Cerebellar cortex (tissue), 1 donor: ENCODE measurements at regions not wholly inside any gene's neighbourhood (a gene's known extent, or its start where the extent isn't known, plus 50 kb on each side); places are given as distances from the start of the nearest gene placed in this dataset.

Source experiments
- DNase-seq: peaks from one replicate; pipeline ENCODE4 v3.0.0-alpha.2; 2015; ENCODE audit warnings: low spot score

DNA sequence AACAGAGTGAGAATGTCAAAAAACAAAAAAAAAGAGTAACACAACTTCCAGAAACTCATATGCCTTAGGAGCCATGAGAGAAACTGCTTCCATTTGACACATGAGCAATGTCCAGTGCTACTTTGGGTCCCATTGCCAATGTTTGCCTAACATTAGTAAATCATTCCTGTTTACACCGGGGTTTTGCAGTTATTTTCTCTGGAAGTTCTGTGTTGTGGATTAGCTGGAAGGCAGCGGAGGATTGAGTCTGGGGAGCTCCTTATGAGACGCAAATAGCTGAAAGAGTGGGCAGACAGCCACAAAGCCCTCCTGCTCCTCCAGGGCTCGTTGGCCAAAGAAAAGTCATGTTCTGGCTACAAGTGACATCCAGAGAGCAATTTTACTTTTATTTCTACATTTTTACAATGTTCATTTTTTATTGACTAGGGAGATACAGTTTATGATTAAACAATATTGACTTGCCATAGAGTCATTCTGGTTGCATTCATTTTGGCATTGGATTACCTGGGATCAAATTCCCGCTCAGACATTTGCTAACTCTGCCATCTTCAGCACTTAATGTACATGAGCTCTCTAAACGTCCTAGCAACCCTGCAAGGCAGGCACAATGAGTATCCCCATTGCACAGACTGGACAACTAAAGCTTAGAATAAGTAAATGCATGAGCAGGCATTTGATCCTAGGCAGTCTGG lies 66.4 kb upstream of the GALNT2 start:
- no peak for DNase-seq

DNA sequence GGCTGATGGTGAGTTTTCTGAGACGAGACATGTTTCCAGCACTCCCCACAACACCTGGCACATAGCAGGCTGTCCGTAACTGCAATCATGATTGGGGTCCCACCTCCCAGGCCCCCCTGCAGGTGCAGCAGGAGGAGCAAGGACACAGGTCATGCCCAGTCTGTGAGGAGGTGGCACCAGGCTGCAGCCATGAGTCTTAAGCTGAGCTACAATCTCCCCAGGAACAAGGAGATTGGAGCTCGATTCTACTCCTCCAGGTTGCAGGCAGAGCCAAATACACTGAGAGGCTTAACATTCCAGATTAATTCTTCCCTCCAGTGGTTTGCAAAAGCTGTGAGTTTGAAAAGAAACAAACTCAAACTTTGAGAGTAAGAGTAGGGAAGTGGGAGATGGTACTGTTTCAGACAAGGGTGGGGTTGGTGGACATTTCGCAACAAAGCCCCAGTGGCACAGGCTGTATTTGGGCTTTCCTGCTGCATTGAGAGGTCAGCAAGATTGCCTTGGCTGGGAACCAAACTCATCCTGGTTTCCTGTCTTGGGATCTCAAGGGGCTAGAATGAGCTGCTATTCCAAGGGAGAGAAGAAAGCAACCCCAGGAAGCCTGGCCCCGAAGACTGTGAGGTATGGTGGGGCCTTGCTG lies 64.8 kb upstream of the GALNT2 start:
- no peak for DNase-seq

DNA sequence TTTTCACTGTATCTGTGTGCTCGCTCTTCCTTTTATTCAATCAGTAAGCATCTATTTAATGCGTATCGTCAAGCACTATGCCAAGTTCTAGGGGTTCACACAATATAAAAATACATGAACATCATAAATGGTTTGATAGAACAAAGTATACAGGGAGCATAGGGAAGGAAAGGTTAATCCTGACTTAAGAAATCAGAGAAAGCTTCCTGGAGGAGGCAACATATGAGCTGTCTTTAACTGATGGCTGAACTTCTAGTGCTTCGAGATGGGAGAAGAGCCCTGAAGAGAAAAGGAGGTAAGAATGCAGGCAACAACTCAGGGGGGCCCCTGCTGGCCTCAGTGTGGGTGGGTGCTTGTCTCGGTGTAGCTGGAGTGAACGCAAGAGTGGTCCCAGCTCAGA lies 63.6 kb upstream of the GALNT2 start:
- DNase-seq = no peak

DNA sequence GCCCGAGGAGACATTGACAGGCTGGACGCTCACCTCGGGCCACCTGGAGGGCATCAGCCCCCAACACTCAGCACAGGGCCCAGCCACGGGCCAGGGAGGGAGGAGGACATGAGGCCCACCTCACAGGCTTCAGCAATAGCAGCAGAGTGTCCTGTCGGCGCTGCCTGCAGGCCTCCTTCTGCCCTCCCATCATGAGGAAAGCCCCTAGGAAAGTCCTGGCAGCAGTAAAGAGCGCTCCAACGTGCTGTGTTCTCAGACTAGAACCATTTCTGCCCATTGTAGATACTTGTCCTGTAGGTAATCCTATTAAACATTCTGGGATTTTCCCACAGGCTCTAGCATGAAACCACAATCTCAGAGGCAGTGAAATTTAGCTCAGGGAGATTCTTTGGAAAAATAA lies 62.0 kb upstream of the GALNT2 start:
- no peak for DNase-seq

DNA sequence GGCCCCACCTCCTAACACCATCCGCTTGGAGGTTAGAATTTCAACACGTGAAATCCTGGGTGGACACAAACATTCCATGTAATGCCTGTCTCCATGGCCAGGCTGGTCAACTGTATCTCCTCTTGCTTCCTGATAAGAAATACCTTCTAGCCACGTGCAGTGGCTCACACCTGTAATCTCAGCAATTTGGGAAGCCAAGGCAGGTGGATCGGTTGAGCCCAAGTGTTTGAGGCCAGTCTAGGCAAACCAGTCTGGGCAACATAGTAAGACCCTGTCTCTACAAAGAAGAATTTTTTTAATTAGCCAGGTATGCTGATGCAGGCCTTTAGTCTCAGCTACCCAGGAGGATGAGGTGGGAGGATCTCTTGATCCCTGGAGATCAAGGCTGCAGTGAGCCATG lies 58.3 kb upstream of the GALNT2 start:
- DNase-seq = no peak

DNA sequence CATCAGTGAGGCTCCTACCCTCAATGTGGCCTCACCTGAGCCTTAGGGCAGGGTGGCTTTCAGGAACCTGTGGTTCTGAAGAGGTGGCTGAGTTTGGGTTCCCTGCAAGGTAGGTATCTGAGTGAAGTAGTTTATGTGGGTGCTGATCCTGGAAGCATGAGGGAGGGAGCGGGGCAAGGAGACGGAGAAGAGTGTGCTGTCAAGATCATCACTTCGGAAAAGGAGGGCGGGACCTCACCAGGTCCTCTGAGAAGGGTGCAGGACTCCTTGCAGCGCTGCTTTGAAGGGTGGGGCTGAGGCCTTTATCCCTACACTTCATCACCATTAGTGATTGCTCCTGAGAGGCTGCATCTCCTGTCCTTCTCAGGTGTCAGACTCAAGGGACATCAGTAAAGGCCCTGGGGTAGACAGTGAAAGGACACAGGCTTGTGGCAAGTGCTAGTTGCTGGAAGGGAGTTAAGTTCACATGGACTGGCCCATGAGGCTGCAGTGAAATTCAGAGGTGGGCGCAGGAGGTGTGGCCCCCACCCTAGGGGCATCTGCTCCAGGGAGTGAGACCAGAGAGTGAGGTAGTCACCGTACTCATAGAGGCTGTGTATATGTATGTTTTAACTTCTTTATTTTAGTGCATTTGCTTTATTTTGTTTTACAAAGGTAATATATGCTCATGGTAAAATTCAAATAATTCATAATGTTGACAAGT lies 57.3 kb upstream of the GALNT2 start:
- no peak for DNase-seq

DNA sequence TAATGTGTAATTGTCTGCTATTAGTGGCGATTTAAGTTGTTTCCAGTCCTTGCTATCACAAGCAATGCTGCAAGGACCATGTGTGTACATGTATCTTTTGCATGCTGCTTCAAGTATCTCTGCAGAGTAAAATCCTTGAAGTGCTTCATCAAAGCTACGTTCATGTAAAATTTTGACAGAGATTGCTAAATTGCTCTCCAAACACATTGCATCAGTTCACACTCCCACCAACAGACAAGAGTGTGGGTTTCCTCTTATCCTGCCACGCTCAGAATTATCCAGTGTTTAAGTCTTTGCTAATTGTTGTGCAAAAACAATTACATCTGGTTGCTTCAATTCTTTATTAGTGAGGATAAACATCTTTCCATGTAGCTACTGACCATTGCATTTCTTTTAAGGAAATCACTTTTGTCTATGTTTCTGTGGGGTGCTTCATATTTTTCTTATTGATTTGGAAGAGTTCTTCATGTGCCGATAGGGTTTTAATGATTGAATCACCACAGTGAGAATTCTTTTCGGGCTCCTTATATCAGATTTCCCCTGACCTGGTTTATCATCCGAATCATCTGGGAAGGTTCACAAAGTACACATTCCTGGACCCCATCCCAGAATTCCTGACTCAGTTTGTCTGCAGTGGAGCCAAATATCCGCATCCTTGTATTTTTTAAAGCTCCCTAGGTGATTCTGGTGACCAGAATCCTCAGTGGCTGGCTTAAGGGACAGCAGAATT lies 56.3 kb upstream of the GALNT2 start:
- no peak for DNase-seq

DNA sequence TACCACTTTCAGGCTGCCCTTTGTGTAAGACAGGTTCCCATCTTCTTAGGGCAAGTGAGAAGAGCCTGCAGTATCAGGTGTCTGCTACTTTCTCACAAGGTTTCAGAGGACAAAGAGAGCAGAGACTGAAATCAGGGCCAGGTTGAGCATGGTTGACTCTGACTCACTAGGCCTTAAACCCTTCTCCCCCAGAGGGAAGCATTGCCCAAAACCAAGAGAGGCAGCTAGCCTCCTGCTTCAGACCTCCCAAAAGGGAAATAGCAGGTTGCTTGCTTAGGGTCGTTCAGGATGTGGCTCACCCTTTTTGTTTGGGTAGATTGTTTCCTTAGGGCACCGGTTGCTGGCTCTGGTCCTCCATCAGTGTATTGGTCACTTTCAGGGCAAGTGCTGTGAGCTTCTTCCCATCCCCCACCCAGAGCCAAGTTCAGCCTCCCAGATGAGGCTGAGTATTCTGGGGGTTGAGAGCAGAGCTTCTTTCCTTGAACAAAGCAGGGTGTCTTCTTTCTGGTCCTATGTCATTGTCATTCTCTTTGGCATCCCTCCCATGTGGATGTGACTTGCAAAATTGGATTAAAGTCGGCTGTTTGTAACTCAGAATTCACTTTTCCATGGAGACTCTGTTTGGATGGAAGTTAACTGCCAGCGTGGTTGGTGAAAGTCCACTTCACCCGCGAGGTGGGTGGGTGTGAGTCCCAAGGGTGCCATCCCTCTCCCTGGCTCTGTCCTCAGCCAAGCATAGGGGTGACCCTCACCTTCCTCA lies 55.5 kb upstream of the GALNT2 start:
- no peak for DNase-seq

DNA sequence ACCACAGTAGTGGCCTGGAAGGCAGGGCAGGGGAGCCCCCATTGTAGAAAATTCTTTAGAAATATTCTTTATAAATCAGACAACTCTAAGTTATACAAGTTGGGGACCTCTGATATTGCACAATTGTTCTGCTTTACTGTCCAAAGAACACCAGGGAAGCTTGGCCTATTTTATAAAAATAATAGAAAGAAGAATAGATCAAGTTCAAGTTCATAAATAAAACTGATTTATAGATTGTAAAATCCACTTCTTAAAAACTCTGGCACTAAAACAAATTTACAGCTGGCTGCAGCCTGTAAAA lies 55.0 kb upstream of the GALNT2 start:
- no peak for DNase-seq

DNA sequence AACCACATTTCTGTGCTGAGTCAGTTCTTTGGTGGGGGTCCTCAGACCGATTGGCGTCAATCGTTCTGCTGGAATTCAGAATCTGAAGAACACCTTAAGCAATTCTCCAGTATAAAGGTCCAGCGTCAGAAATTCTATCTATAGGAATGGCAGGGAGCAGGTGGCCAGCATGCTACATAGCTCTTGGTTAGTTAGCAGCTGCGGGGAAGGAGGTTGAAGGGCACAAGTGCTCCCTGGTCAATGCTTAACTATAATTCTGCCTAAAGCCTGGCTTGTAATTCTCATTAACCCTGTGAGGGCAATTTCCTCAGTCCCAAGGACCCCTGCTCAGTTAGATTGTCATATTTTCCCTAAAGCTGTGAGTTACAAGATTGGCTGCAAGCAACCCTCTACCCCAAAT lies 54.3 kb upstream of the GALNT2 start:
- DNase-seq = no peak

DNA sequence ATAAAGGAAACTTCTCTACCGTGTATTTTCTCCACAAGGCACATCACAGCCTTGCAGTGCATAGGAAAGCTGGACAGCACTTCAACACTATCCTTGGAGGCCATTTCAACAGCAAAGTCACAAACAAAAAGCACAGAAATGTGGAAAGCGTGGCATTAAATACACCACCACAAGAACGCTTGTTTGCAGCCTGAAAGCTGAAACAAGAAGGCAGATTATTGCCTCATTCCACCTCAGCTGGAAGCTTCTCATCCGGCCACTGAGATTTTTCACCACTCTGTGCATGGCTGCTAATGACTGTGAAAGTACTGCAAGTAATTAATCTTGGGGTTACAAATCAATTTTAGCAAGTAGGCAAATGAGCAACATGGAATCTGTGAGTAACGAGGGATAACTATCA lies 50.9 kb upstream of the GALNT2 start:
- no peak for DNase-seq
